ENCODE measurements at regions not wholly inside any gene's neighbourhood (a gene's known extent, or its start where the extent isn't known, plus 50 kb on each side); places are given as distances from the start of the nearest gene placed in this dataset.

DNA sequence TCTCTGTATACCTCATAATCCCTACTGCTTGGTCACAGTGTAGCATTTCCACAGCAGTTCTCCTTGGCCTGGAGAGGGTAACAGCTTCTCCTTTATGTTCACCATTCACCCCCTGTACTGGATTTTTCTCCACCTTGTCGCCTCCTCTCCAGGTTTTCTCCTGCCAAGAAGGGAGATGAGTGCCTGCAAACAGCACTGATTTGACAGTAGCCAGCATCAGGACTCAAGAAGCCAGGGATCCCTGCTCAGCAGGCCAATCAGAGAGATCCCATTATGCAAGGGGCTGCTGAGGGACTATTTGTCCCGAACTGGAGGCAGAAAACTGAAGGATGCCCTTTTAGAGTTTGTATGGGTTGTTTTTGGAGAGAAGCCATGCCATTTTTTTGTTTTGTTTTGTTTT lies 68.6 kb upstream of the RIPOR2 start:
- no peak for TF ChIP-seq POLR2AphosphoS5 (IDR thresholded peaks at IDR 0.05; ENCODE audit: low read depth, low read length)
- TF ChIP-seq POLR2A (IDR thresholded peaks at IDR 0.05; ENCODE audit: low read depth, low read length), result no peak
